HG03432 (cell line): ENCODE measurements at regions not wholly inside any gene's neighbourhood (a gene's known extent, or its start where the extent isn't known, plus 50 kb on each side); places are given as distances from the start of the nearest gene placed in this dataset.
"Not testable (repeated sequence)": the region's sequence is repeated elsewhere in the genome, so short reads cannot be mapped to it uniquely, and the experiment has no call there.

ENCODE experiments used
- ATAC-seq: cut with Tn5 transposase; IDR thresholded peaks from one replicate; pipeline ENCODE4 v1.9.1; 2021; ENCODE audit warnings: mild to moderate bottlenecking, moderate library complexity; ENCODE audit not compliant: unreplicated experiment

DNA sequence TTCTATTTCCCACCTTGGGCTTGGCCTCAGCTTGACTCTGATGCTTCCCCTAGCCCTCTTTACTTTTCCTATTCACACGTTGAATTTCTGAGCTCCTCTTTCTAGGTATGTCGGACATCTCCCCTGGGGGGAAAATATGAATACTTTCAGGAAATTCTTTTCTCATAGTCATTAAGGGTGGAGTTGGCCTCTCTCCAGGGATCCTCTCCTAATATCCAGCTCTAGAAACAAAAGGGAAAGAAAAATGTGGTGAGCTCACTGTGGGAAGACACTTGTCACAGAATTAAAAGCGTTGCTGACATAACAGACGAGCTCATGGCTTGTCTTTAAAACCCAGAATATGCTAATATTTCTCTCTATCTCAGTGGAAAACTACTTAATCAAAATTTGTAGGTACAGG lies 132.7 kb upstream of the MEX3C start:
- no peak for ATAC-seq

DNA sequence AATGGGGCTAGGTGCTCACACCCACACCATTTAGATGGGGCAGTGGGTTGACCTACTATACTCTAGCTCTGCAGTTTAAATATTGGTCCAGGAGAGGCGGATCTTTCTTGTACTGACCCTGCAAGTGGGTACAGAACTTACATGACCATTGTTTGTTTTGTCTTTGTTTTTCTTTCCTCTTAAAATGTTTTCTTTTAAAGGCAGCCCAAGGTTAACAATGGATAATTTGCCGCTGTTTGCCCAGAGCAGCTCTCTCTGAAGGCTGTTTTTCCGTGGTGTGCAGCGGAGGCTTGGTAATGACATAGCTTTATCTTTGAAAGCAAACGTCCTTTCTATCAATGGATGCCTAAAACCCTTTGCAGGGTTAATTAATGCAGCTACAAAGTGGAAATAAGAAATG lies 133.3 kb upstream of the MEX3C start:
- ATAC-seq = no peak

DNA sequence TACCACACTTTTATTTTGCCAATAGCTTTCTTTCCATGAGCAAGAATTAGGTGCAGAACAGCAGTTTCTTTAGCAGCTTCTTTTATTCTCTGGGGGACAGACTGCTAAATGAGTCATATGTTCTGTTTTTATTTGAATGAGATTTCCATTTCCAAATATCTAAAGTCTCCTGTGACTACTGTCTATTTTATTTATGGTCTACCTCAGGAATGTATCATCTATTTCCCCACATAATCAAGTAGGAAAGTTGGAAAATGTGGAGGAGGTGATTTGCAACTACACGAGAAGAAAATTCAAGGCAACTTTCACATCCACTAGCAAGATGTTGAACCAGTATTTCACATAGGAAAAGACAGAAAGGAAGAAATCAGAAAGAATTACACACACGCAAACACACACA lies 139.9 kb upstream of the MEX3C start:
- no peak for ATAC-seq

DNA sequence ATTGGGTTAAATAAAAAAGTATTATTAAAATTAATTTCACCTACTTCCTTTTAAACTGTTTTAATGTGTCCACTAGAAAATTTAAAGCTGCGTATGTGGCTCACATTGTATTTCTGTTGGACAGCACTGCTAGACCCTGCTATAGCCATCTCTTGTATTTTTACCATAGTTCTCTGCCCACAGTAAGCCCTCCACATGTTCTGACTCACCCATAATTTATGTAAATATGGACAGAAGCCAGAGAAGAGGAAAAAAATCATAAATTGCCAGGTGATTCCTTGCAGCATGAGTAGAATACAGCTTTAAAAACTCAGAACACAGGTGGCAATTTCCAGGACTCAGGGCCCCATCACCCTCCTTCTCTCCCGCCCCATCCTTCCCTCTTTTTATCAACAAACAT lies 142.4 kb upstream of the MEX3C start:
- no peak for ATAC-seq

DNA sequence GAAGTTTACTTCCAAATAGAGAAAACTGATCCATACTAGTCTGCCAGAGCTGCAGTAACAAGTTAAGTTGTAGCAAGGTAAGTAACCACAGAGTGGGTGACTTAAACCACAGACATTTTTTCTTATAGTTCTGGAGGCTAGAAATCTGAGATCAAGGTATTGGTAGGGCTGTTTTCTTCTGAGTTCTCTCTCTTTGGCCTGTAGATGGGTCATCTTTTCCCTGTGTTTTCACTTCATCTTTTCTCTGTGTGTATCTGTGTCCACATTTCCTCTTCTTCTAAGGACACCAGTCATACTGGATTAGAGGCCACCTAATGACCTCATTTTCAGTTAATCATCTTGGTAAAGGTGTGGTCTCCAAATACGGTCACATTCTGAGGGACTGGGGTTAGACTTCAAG lies 142.9 kb upstream of the MEX3C start:
- no peak for ATAC-seq

DNA sequence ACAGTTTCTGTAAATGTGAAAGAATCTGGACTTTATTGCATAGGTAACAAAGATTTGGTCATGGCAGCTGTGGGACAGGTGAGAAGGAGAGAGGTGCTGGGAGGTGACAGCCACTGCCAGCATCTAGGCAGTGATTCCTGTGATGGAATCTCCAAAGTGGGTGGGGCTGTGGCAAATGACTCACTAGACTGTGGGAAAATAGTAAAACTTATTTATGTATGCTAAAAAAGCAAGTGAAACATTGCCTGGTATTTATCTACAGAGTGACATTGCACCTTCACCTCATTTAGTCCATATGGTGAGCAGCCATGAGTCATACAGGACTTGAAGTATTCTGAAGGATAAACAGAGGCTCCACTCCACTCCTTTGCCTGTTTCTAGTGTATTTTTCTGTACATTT lies 145.3 kb upstream of the MEX3C start:
- no peak for ATAC-seq

DNA sequence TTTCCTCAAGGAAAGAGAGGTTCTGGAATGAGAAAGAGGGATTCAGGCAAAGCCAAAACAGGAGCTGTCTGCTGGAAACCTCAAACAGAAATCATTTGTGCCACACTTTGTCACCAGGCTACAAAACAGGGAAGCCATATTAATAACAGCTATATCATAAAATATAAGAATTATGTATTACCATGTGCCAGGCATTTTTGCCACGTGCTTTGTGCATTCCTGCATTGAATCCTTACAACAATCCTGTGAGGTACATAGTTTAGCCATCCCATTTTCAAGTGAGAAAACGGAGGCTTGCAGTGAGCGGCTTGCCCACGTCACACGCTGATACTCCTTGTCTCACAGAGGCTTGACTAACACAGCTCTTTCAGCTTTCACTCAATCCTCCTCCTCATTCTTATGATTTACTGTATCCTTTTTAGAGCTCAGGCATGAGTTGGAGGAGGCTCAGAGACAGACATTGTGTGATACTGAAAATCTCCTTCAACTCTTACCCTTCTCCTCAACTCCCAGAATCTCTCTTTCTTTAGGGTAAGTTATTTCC lies 148.4 kb upstream of the MEX3C start:
- no peak for ATAC-seq

DNA sequence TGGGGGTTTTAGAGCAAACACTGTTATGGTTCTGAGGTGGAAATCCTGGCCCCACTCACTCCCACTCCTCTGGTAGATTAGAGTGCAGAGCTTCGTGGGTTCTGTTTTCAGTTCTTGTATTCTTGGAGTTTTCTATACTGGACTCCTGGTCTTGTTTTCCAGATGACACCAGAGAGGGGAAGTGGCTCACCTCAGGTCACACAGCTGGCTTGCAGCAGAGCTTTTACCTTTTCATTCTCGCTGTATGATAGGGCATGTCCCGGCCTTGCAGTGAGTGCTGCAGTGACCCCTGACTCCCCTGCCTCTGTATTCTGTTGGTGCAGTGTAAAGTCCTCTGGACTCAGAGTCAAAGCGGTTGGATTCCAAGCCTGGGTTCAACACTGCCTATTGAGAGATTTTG lies 148.9 kb upstream of the MEX3C start:
- ATAC-seq = no peak

DNA sequence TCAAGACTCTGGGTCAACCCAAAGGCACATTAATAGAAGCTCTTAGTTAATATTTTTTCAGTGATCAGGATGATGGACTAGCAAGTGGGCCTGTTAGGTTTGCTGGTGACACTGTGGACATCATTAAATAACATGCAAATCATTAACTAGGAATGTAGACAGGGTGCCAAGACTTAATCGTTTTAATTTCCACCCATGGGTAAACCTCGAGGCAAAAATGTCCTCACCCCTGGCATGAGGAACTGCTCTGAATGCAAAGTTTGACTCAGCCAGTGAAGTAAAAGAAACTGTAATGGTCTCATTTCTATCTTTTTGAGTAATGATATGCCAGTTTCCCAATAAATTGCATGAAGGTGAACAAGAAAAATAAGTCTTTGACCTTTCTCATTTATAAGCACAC lies 152.6 kb upstream of the MEX3C start:
- no peak for ATAC-seq

DNA sequence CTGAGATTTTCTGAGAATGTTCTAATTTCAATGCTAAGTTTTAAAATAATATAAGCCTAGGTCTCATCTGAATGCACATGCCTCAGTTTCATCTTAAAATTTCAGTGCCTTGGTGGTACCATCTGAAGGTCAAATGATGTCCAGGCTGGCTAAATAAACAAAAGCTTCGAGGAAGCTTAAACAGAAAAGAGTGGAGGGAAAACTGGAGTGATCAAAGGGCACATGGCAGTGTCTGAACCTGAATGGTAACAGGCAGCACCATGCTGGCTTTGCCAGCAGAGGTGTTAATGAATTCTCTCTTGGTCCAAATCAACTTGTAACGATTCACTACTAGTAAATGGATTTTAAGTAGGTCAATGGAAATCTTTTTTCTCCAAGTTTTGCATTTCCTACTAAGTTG lies 158.4 kb upstream of the MEX3C start:
- no peak for ATAC-seq

DNA sequence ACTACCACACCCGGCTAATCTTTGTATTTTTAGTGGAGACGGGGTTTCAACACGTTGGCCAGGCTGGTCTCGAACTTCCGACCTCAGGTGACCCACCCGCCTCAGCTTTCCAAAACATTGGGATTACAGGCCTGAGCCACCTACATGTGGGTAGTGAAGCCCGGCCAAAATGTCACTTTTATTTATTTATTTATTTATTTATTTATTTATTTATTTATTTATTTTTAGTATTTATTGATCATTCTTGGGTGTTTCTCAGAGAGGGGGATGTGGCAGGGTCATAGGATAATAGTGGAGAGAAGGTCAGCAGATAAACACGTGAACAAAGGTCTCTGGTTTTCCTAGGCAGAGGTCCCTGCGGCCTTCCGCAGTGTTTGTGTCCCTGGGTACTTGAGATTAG lies 162.8 kb upstream of the MEX3C start:
- ATAC-seq = not testable (repeated sequence)

DNA sequence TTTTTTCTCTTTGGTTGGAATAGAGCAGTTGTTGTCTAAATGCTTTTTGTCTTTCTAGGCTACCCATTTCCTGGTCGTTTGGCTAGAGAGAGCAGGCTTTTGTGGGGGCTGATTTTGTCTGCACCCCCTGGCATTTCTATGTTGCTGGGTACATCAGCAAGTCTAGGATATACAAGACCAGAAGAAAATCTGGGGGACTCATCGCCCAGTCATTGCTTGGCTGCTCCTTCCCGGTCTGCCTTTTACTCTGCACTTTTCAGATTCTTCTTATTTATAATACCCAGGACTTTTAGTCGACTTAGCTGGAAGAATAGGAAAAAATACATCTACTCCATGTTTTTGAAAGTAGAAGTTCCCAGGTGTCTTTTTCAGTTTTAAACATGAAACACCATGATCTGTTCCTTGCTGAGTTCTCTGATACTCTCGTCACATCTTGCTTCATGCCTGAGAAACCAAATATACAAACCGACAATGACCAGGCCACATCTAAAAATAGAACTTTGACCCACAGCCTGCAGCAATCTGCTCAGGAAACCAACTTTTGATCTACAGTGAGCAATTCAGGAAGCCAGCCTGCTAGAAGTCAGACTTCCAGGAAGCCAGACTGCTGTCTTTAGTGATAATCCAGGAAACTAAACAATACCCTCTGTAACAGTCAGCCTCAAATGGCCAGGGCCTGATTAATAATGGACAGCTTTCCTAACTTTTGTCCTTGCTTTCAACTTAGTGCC lies 163.8 kb upstream of the MEX3C start:
- ATAC-seq = peak; percentile 83

DNA sequence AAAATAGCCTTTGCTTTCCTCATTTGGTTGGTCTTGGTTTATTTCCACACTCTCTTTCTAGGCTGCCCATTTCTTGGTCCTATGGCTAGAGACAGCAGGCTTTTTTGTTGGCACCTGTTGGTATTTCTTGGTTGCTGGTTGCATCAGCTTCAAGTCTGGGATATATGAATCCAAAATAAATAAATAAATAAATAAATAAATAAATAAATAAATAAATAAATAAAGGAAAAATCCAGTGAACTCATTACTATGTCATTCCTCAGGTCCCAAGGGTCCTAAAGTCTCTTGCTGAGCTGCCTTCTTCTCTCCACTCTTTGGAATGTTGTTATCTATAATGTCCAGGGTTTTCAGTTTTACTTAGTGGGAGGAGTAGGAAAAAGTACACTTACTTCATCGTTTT lies 165.9 kb upstream of the MEX3C start:
- no peak for ATAC-seq

DNA sequence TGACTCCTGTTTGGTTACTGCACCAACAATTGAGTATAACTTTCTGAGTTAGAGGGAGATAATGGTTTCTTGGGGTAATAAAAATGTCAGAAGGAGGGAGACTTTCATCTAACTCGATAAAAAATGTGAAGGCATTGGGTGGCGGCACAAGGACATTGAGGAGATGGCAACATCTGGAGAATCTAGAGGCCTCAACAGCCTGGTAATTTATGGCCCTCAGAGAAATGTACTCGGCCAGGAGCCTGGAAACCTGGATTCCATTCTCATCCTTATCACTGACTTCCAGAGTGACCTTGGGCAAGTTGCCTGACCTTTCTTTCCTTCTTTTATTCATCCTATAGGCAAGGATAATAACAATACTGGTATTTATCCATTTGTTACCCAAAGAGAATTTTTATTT lies 173.5 kb upstream of the MEX3C start:
- no peak for ATAC-seq

DNA sequence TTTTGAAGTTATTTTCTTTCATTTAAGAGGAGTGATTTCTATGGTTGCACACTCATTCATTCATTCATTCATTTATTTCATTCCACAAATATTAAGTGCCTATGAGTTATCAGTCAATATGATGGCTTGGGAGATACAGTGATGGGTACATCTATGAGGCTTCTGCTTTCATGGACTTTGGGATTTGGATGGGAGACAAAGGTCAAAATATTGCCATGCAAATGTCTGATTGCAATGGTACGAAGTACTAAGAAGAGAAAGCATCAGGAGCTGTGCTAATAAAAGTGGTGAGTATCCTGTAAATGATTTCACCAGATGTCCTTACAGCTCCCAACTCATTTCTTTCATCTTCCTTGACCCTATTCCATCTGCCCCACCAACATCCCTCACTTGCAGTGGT lies 174.4 kb upstream of the MEX3C start:
- no peak for ATAC-seq

DNA sequence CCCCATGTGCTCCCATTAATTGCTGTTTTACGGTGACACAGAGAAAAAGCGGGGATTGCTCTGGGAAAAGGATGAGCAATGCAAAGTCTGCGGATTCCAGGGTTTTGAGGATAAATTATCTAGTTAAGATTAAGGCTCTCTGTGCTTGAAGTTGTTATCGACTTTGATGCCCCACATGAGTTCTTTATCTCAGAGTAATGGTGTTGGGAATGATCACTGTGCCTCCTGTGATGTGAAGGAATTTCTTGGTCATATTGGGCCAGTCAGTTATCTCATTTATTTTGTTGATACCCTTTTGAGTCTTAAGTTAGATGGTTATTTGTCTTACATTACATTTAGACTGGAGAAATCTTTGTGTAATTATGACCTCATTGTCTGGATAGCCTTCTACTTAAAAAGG lies 184.6 kb upstream of the MEX3C start:
- ATAC-seq = no peak

DNA sequence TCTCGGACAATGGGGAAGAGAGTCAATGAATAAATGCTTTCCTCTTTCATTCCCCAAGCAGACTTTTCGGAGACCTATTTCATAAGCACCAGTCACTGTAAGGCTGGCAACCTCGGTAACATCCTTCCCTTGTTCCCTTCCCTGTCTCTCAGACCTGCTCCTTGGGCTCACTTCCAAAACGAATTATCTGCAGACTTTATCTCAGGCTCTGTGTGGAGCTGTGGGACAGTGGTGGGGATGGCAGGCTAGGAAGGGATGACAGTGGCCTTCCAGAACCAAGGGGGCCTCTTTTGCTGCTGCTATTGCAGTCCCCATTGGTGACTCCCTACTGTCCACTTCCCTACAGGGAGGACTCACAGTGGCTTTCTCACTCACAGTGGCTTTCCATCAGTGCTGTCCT lies 185.6 kb upstream of the MEX3C start:
- no peak for ATAC-seq

DNA sequence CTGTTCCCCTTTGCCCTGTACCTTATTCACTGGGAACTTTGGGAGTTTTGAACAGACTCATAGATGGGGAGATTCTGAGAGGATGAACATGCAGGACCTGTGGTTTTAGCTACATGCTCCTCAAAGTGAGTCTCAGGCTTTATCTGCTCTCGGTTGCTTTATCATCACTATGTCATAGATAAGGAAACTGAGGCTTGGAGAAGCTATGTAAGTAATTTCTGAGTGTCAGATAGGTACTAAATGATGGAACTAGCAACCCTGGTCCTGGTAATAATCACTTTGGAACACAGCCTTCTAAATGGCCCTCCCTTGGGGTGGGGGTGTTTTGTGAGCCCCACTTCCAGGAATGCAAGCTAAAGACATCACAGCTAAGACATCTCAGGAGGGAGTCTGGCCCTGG lies 186.2 kb upstream of the MEX3C start:
- no peak for ATAC-seq

DNA sequence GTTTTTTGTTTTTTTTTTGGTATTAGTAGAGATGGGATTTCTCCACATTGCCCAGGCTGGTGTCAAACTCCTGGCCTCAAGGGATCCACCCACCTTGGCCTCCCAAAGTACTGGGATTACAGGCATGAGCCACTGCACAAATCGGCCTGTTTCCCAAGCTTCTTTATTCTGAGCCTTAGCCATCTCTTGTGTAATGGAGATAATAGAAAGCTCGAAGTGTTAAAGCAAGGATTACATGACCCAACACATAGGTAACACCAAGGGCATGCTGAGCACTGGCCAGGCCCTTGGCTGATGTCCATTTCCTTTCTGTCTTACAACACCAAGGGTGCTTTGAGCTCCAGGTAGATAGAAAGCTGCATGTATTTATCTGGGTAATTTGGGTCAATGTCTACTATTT lies 187.8 kb upstream of the MEX3C start:
- no peak for ATAC-seq

DNA sequence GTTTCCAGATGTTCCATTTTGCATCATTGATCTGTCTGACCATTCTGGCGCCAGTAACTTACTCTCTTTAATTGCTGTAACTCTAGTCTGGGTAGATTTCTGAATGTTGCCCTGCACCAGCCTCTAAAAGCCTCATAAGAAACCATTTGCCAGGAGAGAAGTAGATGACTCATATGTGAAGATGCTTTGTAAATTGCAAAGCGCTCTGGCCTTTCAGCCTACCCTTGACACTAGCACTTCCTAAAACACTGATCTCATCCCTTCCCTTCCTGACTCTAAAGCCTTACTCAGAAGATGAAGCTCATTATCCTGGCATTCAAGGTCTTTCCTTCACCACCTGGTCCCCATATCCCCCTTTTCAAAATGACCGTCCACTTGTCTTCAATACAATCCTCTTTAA lies 193.2 kb upstream of the MEX3C start:
- no peak for ATAC-seq

DNA sequence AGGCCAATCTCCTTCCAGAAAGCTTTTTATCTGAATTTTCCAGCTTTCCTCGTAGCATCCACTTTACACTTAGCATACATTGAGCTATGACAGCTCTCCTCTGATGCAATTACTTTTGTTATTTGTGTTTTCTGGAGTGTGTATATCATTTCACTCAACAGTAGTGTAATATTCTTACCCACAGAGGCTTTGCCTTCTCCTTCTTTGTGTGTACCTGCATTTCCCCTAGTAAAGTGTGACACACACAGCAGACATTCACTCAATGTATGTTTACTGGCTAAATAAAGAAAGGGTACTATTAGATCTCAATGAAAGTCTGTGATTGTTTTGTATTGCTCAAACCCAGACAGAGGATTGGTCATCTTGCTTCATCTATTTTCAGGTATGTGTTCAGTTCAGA lies 193.7 kb upstream of the MEX3C start:
- no peak for ATAC-seq

DNA sequence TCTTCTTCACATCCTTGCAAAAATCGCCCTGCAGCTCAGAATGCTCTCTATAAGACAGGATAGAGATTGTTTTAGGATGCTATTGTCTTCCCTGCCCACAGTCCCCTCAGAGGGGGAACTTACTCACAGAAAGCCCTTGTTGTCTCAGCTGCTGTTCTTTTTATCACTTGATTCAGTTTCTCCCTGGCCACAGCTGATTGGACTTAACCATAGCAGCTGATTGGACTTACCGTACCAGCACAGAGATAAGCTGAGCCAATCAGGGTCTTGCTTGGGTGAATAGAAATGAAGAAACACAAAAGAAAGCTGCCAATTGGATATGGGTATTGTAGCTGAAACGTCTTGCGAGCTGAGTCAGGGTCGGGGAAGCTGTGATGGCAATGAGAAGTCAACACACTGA lies 194.2 kb upstream of the MEX3C start:
- ATAC-seq = no peak

DNA sequence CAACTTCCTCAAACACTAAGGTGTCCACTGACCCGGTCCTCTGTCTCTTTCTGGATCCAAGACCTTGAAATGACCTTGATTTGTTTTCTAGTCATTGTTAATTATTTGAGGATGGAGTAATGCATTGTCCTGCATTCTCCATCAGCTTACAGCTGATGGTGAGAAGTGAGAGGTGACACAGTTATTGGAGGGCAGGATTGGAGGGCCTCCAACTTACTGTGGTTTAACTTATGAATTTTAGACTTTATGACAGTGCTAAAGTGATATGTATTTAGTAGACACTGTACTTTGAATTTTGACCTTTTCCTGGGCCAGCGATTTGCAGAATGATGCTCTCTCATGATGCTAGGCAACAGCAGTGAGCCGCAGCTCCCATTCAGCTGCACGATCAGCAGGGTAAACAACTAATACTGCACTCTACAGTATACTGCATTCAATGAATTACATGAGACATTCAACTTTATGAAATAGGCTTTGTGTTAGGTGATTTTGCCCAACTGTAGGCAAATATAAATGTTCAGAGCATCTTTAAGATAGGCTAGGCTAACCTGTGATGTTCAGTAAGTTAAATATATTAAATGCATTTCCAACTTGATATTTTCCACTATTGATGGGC lies 200.0 kb upstream of the MEX3C start:
- ATAC-seq = no peak
